ENCODE measurements at regions not wholly inside any gene's neighbourhood (a gene's known extent, or its start where the extent isn't known, plus 50 kb on each side); places are given as distances from the start of the nearest gene placed in this dataset.
"Not testable (repeated sequence)": the region's sequence is repeated elsewhere in the genome, so short reads cannot be mapped to it uniquely, and the experiment has no call there.

DNA sequence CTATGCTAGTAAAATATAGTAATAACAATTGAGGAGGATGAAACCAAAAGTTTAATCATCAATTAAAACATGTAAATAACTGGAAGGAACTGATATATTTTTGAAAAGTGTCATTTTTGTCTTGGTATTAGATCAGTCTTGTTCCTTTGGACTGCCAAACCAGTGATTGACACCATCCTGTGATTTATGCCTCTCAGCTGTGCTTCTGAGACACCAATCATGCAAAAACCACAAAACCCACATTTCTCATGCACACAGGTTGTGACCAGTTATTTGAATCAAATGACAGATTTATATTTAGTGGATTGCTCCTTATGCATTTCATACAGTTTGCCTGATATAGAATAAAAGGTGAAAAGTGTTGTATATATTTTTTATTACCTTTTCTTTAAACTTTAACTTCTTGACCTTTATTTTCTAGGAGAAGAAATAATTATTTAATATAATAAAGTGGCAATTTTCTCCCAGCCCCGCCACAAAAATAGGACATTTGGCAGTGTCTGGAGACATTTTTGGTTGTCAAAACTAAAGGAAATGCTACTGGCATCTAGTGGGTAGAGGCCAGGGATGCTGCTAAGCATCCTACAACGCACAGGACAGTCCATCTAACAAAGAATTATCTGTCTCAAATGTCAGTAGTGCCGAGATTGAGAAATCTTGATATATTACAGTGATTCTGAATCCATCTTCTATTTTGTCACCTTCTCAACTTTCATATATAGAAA, 383.6 kb downstream of the BCKDHB start:
- Mint-ChIP-seq H3K4me1 (ENCODE audit: insufficient read depth, unreplicated experiment) (no peaks in the 10 kb centered on the region), H3K36me3 (ENCODE audit: insufficient read depth, unreplicated experiment) (no peaks in the 10 kb centered on the region), H3K27ac (ENCODE audit: low read depth, unreplicated experiment) (no peak overlapping the region), H3K4me3 (ENCODE audit: unreplicated experiment) (no peak overlapping the region), H3K9me3 (ENCODE audit: unreplicated experiment) (no peaks in the 10 kb centered on the region), H3K27me3 (ENCODE audit: insufficient read depth, unreplicated experiment) (no peaks in the 10 kb centered on the region)
- TF ChIP-seq, protein P1, sequence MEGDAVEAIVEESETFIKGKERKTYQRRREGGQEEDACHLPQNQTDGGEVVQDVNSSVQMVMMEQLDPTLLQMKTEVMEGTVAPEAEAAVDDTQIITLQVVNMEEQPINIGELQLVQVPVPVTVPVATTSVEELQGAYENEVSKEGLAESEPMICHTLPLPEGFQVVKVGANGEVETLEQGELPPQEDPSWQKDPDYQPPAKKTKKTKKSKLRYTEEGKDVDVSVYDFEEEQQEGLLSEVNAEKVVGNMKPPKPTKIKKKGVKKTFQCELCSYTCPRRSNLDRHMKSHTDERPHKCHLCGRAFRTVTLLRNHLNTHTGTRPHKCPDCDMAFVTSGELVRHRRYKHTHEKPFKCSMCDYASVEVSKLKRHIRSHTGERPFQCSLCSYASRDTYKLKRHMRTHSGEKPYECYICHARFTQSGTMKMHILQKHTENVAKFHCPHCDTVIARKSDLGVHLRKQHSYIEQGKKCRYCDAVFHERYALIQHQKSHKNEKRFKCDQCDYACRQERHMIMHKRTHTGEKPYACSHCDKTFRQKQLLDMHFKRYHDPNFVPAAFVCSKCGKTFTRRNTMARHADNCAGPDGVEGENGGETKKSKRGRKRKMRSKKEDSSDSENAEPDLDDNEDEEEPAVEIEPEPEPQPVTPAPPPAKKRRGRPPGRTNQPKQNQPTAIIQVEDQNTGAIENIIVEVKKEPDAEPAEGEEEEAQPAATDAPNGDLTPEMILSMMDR (IDR thresholded peaks at IDR 0.05; ENCODE audit: unreplicated experiment) = no peak
- BruUV-seq (replicated peaks) = no TSS peak
- ChIA-PET POLR2A (interaction anchor here (0.7 kb wide), 1 partner anchor 59 kb away, joined by 3 read pairs; no protein-coding TSS in a partner anchor), CTCF (no interaction called here)
- intact Hi-C loops (cut with micrococcal nuclease) = no loop called here
- no peak for DNase-seq (ENCODE audit: unreplicated experiment)

DNA sequence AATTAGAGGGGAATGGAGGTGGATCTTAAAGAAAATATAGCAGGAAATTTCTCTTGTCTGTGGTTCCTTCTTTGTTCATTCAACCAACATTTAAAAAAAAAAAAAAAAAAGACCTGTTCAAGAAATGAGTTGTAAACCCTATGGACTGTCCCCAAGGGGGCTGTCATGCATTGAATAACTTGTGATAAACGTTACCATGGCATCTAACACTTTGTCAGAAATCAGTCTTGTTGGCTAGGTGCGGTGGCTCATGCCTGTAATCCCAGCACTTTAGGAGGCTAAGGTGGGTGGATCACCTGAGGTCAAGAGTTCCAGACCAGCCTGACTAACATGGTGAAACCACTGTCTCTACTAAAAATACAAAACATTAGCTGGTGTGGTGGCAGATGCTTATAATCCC, 381.7 kb downstream of the BCKDHB start:
- H3K4me3 Mint-ChIP-seq (ENCODE audit: unreplicated experiment) = no peak overlapping the region
- BruUV-seq (replicated peaks) = no TSS peak
- CTCF ChIA-PET = no interaction called here
- DNase-seq (ENCODE audit: unreplicated experiment) = no peak
- TF ChIP-seq, protein P1 (IDR thresholded peaks at IDR 0.05; ENCODE audit: unreplicated experiment) = no peak
- H3K27ac Mint-ChIP-seq (ENCODE audit: low read depth, unreplicated experiment) = peak overlapping the region; percentile 18
- no peaks in the 10 kb centered on the region for H3K4me1 Mint-ChIP-seq (ENCODE audit: insufficient read depth, unreplicated experiment)
- intact Hi-C loops (cut with micrococcal nuclease) = no loop called here
- POLR2A ChIA-PET = no interaction called here
- peaks cover 7% of the 10 kb centered on the region for H3K36me3 Mint-ChIP-seq (ENCODE audit: insufficient read depth, unreplicated experiment)
- no peaks in the 10 kb centered on the region for H3K9me3 Mint-ChIP-seq (ENCODE audit: unreplicated experiment)
- no peaks in the 10 kb centered on the region for H3K27me3 Mint-ChIP-seq (ENCODE audit: insufficient read depth, unreplicated experiment)

DNA sequence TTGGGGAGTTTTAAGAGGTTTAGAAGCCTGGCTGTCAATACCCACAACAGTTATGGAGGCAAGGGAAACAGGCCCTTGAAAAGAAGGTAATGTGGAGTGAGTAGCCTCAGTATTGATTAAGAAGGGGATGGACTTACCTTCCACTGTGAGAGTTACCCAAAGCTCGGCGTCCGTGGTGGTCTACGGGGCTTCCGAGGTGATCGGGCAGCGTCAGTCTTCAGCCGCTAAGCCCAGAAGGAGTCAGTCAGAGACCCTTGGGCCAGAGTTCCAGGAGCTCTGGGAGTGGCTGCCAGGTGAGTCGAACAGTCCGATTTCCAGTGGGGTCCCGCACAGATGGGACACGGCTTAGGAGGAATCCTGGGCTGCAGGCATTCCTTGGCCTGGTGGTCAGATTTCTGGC, 379.0 kb downstream of the BCKDHB start:
- BruUV-seq (replicated peaks); H3K36me3 Mint-ChIP-seq (ENCODE audit: insufficient read depth, unreplicated experiment); POLR2A ChIA-PET; H3K4me1 Mint-ChIP-seq (ENCODE audit: insufficient read depth, unreplicated experiment); H3K9me3 Mint-ChIP-seq (ENCODE audit: unreplicated experiment); H3K4me3 Mint-ChIP-seq (ENCODE audit: unreplicated experiment); H3K27ac Mint-ChIP-seq (ENCODE audit: low read depth, unreplicated experiment); CTCF ChIA-PET; H3K27me3 Mint-ChIP-seq (ENCODE audit: insufficient read depth, unreplicated experiment); DNase-seq (ENCODE audit: unreplicated experiment); intact Hi-C loops (cut with micrococcal nuclease): not testable (repeated sequence)

DNA sequence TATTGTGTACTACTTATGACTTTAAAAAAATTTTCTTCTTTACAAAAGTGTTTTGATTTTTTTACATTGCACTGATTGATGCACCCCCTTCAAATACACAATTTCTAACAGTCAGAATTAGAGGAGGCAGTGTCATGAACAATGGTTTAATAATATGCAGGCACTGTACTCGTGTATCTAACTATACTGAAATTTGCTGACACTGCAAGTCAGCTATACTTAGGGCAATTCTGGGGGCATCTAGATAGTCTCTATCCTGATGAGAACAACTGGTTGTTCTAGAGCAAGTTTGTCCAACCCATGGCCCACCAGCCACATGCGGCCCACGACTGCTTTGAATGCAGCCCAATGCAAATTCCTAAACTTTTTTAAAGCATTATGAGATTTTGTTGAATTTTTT, 375.6 kb downstream of the BCKDHB start:
- no peak overlapping the region for H3K27ac Mint-ChIP-seq (ENCODE audit: low read depth, unreplicated experiment)
- ChIA-PET POLR2A (interaction anchor here (0.9 kb wide), 1 partner anchor 13 kb away, joined by 4 read pairs; no protein-coding TSS in a partner anchor), CTCF (interaction anchor here (0.6 to 1.1 kb wide), 3 partner anchors 25 to 1547 kb away, joined by 3 to 4 read pairs (median 4); no protein-coding TSS in a partner anchor)

More for the DNA sequence above, 375.6 kb downstream of the BCKDHB start:
- H3K36me3 Mint-ChIP-seq (ENCODE audit: insufficient read depth, unreplicated experiment) = peaks cover 7% of the 10 kb centered on the region
- no peaks in the 10 kb centered on the region for H3K9me3 Mint-ChIP-seq (ENCODE audit: unreplicated experiment)
- TF ChIP-seq, protein P1 (IDR thresholded peaks at IDR 0.05; ENCODE audit: unreplicated experiment) = no peak
- BruUV-seq (replicated peaks) = no TSS peak
- H3K4me1 Mint-ChIP-seq (ENCODE audit: insufficient read depth, unreplicated experiment) = peaks cover 6% of the 10 kb centered on the region
- no peak overlapping the region for H3K4me3 Mint-ChIP-seq (ENCODE audit: unreplicated experiment)
- H3K27me3 Mint-ChIP-seq (ENCODE audit: insufficient read depth, unreplicated experiment) = no peaks in the 10 kb centered on the region
- intact Hi-C loops (cut with micrococcal nuclease) = no loop called here
- DNase-seq (ENCODE audit: unreplicated experiment) = no peak

Data from MCF 10A (cell line).